Caco-2 (cell line): ENCODE measurements at regions not wholly inside any gene's neighbourhood (a gene's known extent, or its start where the extent isn't known, plus 50 kb on each side); places are given as distances from the start of the nearest gene placed in this dataset.
A peak's percentile ranks its signal among the peaks of the same experiment; 100 is the strongest.

ENCODE experiments used
- BruUV-seq: library from RNA; stranded (reverse); fragments of 400-500 nt; replicated peaks from 2 replicates; lab custom pipeline; 2021; lab: Mats Ljungman, UMichigan
- CTCF ChIA-PET: fragments of 300-600 bp; sonication (Branson Sonifier 250); formaldehyde crosslinking; loops from one replicate; lab custom pipeline; 2022; ENCODE audit warnings: antibody characterized with exemption; lab: Charles Lee
- POLR2A ChIA-PET: fragments of 300-600 bp; sonication (Branson Sonifier 250); formaldehyde crosslinking; loops from one replicate; lab custom pipeline; 2022; ENCODE audit warnings: antibody characterized with exemption; lab: Charles Lee
- DNase-seq, 2 experiments: peaks; one replicate each; pipeline versions ENCODE4 v3.0.0 to v3.0.0-alpha.2; 2020 to 2022
- H3K27me3 ChIP-seq: replicated peaks from 2 replicates; pipeline ENCODE4 v1.6.0; 2011; ENCODE audit warnings: low read length; ENCODE audit not compliant: control insufficient read depth, insufficient read depth
- H3K36me3 ChIP-seq: 2 replicates; pipeline ENCODE4 v1.5.1; 2011; ENCODE audit warnings: low read length; ENCODE audit not compliant: control insufficient read depth, insufficient read depth
- H3K4me1 ChIP-seq: fragments of 250-450 bp; sonication (Bioruptor Pico); 2 replicates; pipeline ENCODE4 v1.5.1; 2020; ENCODE audit warnings: mild to moderate bottlenecking
- H3K4me3 ChIP-seq: 2 replicates; pipeline ENCODE4 v1.5.1; 2011; ENCODE audit warnings: low read depth, mild to moderate bottlenecking, control low read depth, low read length
- H3K9me3 ChIP-seq: fragments of 250-450 bp; sonication (Bioruptor Pico); 2 replicates; pipeline ENCODE4 v1.5.1; 2020; ENCODE audit warnings: mild to moderate bottlenecking, moderate library complexity
- H3K27ac Mint-ChIP-seq: one replicate; pipeline ENCODE4 v1.8.0; 2022; ENCODE audit warnings: mixed read lengths; ENCODE audit not compliant: unreplicated experiment
- H3K27me3 Mint-ChIP-seq: one replicate; pipeline ENCODE4 v1.8.0; 2022; ENCODE audit warnings: mixed read lengths; ENCODE audit not compliant: insufficient read depth, unreplicated experiment
- H3K36me3 Mint-ChIP-seq: one replicate; pipeline ENCODE4 v1.8.0; 2022; ENCODE audit warnings: mild to moderate bottlenecking, mixed read lengths; ENCODE audit not compliant: insufficient read depth, unreplicated experiment
- H3K4me1 Mint-ChIP-seq: one replicate; pipeline ENCODE4 v1.8.0; 2022; ENCODE audit warnings: low read depth, mixed read lengths; ENCODE audit not compliant: unreplicated experiment
- H3K4me3 Mint-ChIP-seq: one replicate; pipeline ENCODE4 v1.8.0; 2022; ENCODE audit warnings: mild to moderate bottlenecking, moderate library complexity, mixed read lengths; ENCODE audit not compliant: unreplicated experiment
- H3K9me3 Mint-ChIP-seq: one replicate; pipeline ENCODE4 v1.8.0; 2022; ENCODE audit warnings: mixed read lengths; ENCODE audit not compliant: unreplicated experiment
- CTCF ChIP-seq, 2 experiments: fragments of 200-600 bp in 1 of 2; IDR thresholded peaks; 1 replicate in 1 of 2; 2 replicates in 1 of 2; pipeline versions ENCODE4 v1.5.1 to v1.8.0; 2011 to 2022; ENCODE audit warnings: antibody characterized with exemption in 1 of 2, control low read depth in 1 of 2, inconsistent platforms in 1 of 2, low read depth in 1 of 2, low read length in 1 of 2, mild to moderate bottlenecking in 1 of 2, moderate library complexity in 1 of 2; ENCODE audit not compliant: insufficient read depth in 1 of 2, severe bottlenecking in 1 of 2, unreplicated experiment in 1 of 2
- intact Hi-C: fragments of 100-400 bp; cut with micrococcal nuclease; formaldehyde crosslinking; loops from one replicate; pipeline ENCODE4 v1.10.0; 2022; ENCODE audit not compliant: unreplicated experiment

- no peak overlapping the region for H3K4me3 ChIP-seq
- H3K36me3 ChIP-seq: no peaks in the 10 kb centered on the region
- peaks cover 8% of the 10 kb centered on the region for H3K27me3 Mint-ChIP-seq
- ChIA-PET POLR2A (no interaction called here), CTCF (no interaction called here)
- no peak for TF ChIP-seq CTCF (IDR thresholded peaks at IDR 0.05; ENCODE audit: insufficient read depth in 1 of 2, low read depth in 1 of 2, low read length in 1 of 2, severe bottlenecking in 1 of 2, unreplicated experiment in 1 of 2)
- 0 out of 2 replicates have a peak, but pooled peaks cover 3% of the 10 kb centered on the region for H3K9me3 ChIP-seq
- no TSS peak for BruUV-seq
- intact Hi-C loops: no loop called here
- no peaks in the 10 kb centered on the region for H3K36me3 Mint-ChIP-seq
- H3K9me3 Mint-ChIP-seq: no peaks in the 10 kb centered on the region
- H3K27me3 ChIP-seq: no peaks in the 10 kb centered on the region
- no peaks in the 10 kb centered on the region for H3K4me1 ChIP-seq
- no peaks in the 10 kb centered on the region for H3K4me1 Mint-ChIP-seq
- DNase-seq: no peak
- no peak overlapping the region for H3K27ac Mint-ChIP-seq
- H3K4me3 Mint-ChIP-seq: no peak overlapping the region
Observed at GRCh38 chr5:30809933-30810332, 383.6 kb upstream of the CDH6 start.

- Histone ChIP-seq H3K9me3 (0 out of 2 replicates have a peak, but pooled peaks cover 3% of the 10 kb centered on the region), H3K4me1 (no peaks in the 10 kb centered on the region), H3K27me3 (no peaks in the 10 kb centered on the region), H3K4me3 (no peak overlapping the region), H3K36me3 (no peaks in the 10 kb centered on the region)
- no peak for TF ChIP-seq CTCF (IDR thresholded peaks at IDR 0.05; ENCODE audit: insufficient read depth in 1 of 2, low read depth in 1 of 2, low read length in 1 of 2, severe bottlenecking in 1 of 2, unreplicated experiment in 1 of 2)
- intact Hi-C loops: no loop called here
- no TSS peak for BruUV-seq
- DNase-seq: no peak
- peaks cover 8% of the 10 kb centered on the region for H3K27me3 Mint-ChIP-seq
- H3K4me1 Mint-ChIP-seq: peaks cover 6% of the 10 kb centered on the region
- H3K36me3 Mint-ChIP-seq: no peaks in the 10 kb centered on the region
- H3K27ac Mint-ChIP-seq: no peak overlapping the region
- H3K4me3 Mint-ChIP-seq: no peak overlapping the region
- no peaks in the 10 kb centered on the region for H3K9me3 Mint-ChIP-seq
- CTCF ChIA-PET: no interaction called here
- POLR2A ChIA-PET: no interaction called here
Observed at GRCh38 chr5:30808996-30809395, 384.5 kb upstream of the CDH6 start.

- Histone ChIP-seq H3K27me3 (no peaks in the 10 kb centered on the region), H3K4me1 (no peaks in the 10 kb centered on the region), H3K4me3 (no peak overlapping the region), H3K9me3 (no peaks in the 10 kb centered on the region), H3K36me3 (no peaks in the 10 kb centered on the region)
- H3K36me3 Mint-ChIP-seq: no peaks in the 10 kb centered on the region
- POLR2A ChIA-PET: no interaction called here
- CTCF ChIA-PET: interaction anchor here (1.1 kb wide), 1 partner anchor 465 kb away, joined by 3 read pairs; no protein-coding TSS in a partner anchor
- no peak for DNase-seq
- peaks cover 6% of the 10 kb centered on the region for H3K4me1 Mint-ChIP-seq
- H3K9me3 Mint-ChIP-seq: no peaks in the 10 kb centered on the region
- H3K27ac Mint-ChIP-seq: no peak overlapping the region
- intact Hi-C loops: loop anchor here (1.0 to 2.0 kb wide), 2 partner anchors 382 to 427 kb away; no protein-coding TSS in a partner anchor
- peaks cover 6% of the 10 kb centered on the region for H3K27me3 Mint-ChIP-seq
- H3K4me3 Mint-ChIP-seq: no peak overlapping the region
- BruUV-seq: no TSS peak
- peak in 1 of 2 experiments; percentile 29 for TF ChIP-seq CTCF (IDR thresholded peaks at IDR 0.05; ENCODE audit: insufficient read depth in 1 of 2, low read depth in 1 of 2, low read length in 1 of 2, severe bottlenecking in 1 of 2, unreplicated experiment in 1 of 2)
Observed at GRCh38 chr5:30804739-30805505, 388.6 kb upstream of the CDH6 start.
